ENCODE measurements at regions not wholly inside any gene's neighbourhood (a gene's known extent, or its start where the extent isn't known, plus 50 kb on each side); places are given as distances from the start of the nearest gene placed in this dataset.
A peak's percentile ranks its signal among the peaks of the same experiment; 100 is the strongest.
"Not testable (repeated sequence)": the region's sequence is repeated elsewhere in the genome, so short reads cannot be mapped to it uniquely, and the experiment has no call there.

DNA sequence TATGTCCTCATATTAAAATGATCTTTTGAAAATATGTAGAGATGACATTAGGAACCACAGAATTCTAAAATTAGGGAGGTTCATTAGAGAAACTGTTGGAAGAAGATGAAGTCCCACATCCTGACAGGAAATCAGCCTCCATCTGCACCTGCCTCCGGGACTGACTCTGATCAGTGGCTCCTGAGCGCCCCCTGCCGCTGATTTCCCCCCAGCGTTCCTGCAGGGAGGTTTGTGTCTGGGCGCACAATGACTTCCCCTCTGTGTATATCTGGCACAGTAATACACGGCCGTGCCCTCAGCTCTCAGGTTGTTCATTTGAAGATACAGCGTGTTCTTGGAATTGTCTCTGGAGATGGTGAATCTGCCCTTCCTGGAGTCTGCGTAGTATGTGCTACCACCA lies 883.8 kb downstream of the TMEM121 start:
- ATAC-seq; H3K36me3 ChIP-seq; intact Hi-C loops (cut with DNase I); H3K9me3 ChIP-seq; H3K4me3 ChIP-seq; H3K27ac ChIP-seq; H3K27me3 ChIP-seq; H3K4me1 ChIP-seq: not testable (repeated sequence)
- TF ChIP-seq, protein P1, sequence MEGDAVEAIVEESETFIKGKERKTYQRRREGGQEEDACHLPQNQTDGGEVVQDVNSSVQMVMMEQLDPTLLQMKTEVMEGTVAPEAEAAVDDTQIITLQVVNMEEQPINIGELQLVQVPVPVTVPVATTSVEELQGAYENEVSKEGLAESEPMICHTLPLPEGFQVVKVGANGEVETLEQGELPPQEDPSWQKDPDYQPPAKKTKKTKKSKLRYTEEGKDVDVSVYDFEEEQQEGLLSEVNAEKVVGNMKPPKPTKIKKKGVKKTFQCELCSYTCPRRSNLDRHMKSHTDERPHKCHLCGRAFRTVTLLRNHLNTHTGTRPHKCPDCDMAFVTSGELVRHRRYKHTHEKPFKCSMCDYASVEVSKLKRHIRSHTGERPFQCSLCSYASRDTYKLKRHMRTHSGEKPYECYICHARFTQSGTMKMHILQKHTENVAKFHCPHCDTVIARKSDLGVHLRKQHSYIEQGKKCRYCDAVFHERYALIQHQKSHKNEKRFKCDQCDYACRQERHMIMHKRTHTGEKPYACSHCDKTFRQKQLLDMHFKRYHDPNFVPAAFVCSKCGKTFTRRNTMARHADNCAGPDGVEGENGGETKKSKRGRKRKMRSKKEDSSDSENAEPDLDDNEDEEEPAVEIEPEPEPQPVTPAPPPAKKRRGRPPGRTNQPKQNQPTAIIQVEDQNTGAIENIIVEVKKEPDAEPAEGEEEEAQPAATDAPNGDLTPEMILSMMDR (IDR thresholded peaks at IDR 0.05): peak in 2 of 12 donors; percentile 7 to 24
- WGBS, 4 donors: 54 to 69% (median 58%) methylated on average over 8 to 9 of the region's 9 CpGs
- DNase-seq: peak in 1 of 5 donors; percentile 21

- Histone ChIP-seq H3K27ac (no peak overlapping the region), H3K27me3 (peaks cover 0 to 4% (median 0%) of the 10 kb centered on the region in 9 donors), H3K9me3 (no peaks in the 10 kb centered on the region), H3K36me3 (no peaks in the 10 kb centered on the region), H3K4me1 (no peaks in the 10 kb centered on the region), H3K4me3 (no peak overlapping the region)
- 16 to 38% (median 25%) methylated on average over 1 of the region's 1 CpG for WGBS, 4 donors
- no peak for DNase-seq
- no peak for ATAC-seq
- intact Hi-C loops (cut with DNase I): no loop called here
- TF ChIP-seq, protein P1 (IDR thresholded peaks at IDR 0.05): no peak
- no peak for TF ChIP-seq POLR2A (IDR thresholded peaks at IDR 0.05)
Measured at GRCh38 chr14:106414464-106414863, 888.1 kb downstream of the TMEM121 start.

- ATAC-seq: peak in 1 of 4 donors; percentile 24
- no peak overlapping the region for H3K27ac ChIP-seq
- peak in 4 of 5 donors; percentile 23 to 63 (median 52) for DNase-seq
- H3K27me3 ChIP-seq: peaks cover 0 to 3% (median 0%) of the 10 kb centered on the region in 9 donors
- WGBS, 4 donors: 53 to 65% (median 62%) methylated on average over 8 to 13 of the region's 13 CpGs
- intact Hi-C loops (cut with DNase I): no loop called here
- TF ChIP-seq, protein P1 (IDR thresholded peaks at IDR 0.05): peak in 10 of 12 donors; percentile 42 to 84 (median 51)
- no peak for TF ChIP-seq POLR2A (IDR thresholded peaks at IDR 0.05)
- H3K36me3 ChIP-seq: no peaks in the 10 kb centered on the region
- H3K4me3 ChIP-seq: no peak overlapping the region
- no peaks in the 10 kb centered on the region for H3K9me3 ChIP-seq
- no peaks in the 10 kb centered on the region for H3K4me1 ChIP-seq
Measured at GRCh38 chr14:106417224-106418049, 891.1 kb downstream of the TMEM121 start.

DNA sequence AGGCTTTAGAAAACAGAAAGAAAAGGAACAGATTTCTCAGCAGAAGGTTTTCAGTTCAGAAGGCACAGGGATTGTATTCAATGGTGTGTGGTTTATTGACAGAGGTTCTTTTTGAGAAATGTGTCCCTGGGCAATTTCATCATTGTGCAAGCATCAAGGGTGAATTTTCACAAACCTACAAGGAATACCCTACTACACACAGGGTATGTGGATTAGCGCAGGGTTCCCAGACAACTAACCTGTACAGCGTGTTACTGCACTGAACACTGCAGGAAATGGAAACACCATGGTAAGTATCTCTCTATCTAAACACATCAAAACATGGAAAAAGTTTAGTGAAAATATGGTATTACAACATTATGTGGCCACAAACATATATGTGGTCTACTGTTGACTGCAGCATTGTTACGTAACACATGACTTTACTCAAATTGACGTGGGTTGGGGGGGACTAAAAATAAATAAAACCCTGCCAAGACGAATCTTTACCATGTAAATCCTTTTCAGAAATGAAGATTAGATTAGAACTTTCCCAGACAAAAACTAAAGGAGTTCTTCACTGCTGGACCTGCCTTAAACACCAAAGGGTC lies 893.1 kb downstream of the TMEM121 start:
- WGBS, 4 donors: 47 to 59% (median 55%) methylated on average over 5 of the region's 5 CpGs
- DNase-seq (no peak), ATAC-seq (no peak)
- no peaks in the 10 kb centered on the region for H3K4me1 ChIP-seq
- H3K9me3 ChIP-seq: no peaks in the 10 kb centered on the region
- H3K27ac ChIP-seq: no peak overlapping the region
- no peak for TF ChIP-seq POLR2A (IDR thresholded peaks at IDR 0.05)
- TF ChIP-seq, protein P1 (IDR thresholded peaks at IDR 0.05): no peak
- peaks cover 0 to 7% (median 0%) of the 10 kb centered on the region in 9 donors for H3K27me3 ChIP-seq
- intact Hi-C loops (cut with DNase I): no loop called here
- no peak overlapping the region for H3K4me3 ChIP-seq
- no peaks in the 10 kb centered on the region for H3K36me3 ChIP-seq

Measured in heart left ventricle (tissue), 16 donors.